CD4-positive, alpha-beta T cell treated with Interleukin-17A for 4 hours (primary cell): ENCODE measurements at regions not wholly inside any gene's neighbourhood (a gene's known extent, or its start where the extent isn't known, plus 50 kb on each side); places are given as distances from the start of the nearest gene placed in this dataset.

ENCODE experiments used
- DNase-seq: peaks from one replicate; pipeline ENCODE4 v3.0.0-alpha.2; 2020; ENCODE audit warnings: mixed read lengths

DNA sequence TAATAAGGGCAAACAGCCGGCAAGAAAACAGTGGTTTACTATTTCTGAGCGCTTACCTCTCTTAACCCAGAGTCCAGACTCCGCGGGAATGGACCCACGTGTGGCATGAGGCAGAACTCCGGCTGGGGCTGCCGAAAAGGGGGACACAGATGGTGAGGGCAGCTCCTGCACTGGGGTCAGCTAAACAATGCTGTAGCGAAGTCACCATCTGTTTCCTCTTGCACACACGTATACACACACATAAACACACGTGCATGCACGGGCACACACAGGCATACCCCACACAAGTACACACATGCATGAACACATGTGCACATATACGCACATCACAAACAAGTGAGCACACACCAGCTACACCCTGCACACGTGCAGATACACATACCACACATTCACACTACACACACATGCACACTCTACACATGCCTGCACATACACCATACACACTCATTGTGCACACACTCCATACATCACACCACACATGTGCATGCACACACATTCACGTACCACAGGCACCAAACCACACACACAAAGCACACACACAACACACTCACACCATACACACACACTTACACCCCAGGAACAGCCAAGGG, 105.9 kb upstream of the ID2 start:
- no peak for DNase-seq

GRCh38 chr2:8576525-8577167, 105.2 kb upstream of the ID2 start:
- DNase-seq, result peak; percentile 38

- no peak for DNase-seq
These were observed 104.3 kb upstream of the ID2 start for GRCh38 chr2:8577573-8577972.

DNA sequence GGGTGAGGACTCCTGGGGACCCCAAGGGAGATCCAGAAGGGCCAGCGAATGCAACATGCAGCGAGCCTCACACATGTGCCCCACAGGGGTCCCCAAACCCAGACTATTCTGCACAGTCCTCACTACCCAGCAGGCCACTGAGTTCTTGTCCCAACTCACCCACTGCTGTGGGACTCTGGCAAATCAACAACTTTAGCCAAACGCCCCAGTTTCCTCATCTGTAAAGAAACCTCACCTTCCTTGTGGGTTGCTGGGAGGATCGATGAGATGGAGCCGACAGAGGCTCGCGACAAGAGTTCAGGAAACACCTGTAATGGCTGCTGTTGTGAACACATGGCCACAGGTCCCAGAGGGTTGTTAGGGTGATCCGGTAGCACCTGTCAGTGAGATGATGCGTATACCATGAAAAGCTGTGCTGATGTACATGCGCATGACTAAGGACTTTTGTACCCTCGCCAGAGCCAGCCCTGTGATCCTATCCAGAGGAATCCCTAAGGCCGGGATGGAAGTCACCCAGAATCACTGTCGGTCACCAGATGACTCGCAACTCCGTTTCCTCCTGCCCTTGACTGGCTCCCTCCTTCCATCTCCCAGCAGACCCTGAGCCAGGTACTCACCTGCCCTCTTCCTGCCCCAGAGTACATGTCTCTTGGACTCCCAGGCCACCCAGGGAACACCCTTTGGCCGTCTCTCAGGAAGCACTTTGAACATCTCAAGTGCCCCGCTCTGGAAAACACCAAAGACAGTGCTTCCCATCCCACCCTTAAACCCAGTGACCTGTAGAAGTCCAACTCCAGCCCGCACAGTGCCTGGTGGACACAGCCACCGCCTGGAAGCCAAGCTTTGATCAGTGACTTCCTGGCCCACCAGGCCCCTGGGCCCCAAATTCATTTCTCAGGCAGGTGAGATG, 103.3 kb upstream of the ID2 start:
- no peak for DNase-seq

GRCh38 chr2:8579485-8580085, 102.3 kb upstream of the ID2 start:
- DNase-seq, result no peak

- no peak for DNase-seq
These were observed 101.3 kb upstream of the ID2 start for GRCh38 chr2:8580316-8581233.

DNA sequence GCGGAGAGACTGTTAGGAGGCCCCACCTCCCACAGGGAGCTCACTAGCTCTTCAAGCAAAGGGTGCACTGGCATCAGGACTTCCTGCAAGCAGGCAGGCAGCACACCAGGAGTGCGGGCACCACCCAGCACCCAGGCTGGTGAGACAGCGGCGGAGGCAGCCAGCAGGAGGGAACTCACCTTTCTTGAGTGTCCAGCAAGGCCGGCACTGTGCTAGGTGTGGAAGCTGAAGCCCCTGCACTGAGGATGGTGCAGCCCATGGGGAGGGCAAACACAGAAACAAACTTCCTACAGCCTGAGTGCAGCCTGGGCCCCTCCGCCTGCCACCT, 100.7 kb upstream of the ID2 start:
- DNase-seq, result no peak

- DNase-seq, result no peak
These were observed 100.2 kb upstream of the ID2 start for GRCh38 chr2:8581601-8582041.

GRCh38 chr2:8582191-8582590, 99.7 kb upstream of the ID2 start:
- DNase-seq, result no peak

DNA sequence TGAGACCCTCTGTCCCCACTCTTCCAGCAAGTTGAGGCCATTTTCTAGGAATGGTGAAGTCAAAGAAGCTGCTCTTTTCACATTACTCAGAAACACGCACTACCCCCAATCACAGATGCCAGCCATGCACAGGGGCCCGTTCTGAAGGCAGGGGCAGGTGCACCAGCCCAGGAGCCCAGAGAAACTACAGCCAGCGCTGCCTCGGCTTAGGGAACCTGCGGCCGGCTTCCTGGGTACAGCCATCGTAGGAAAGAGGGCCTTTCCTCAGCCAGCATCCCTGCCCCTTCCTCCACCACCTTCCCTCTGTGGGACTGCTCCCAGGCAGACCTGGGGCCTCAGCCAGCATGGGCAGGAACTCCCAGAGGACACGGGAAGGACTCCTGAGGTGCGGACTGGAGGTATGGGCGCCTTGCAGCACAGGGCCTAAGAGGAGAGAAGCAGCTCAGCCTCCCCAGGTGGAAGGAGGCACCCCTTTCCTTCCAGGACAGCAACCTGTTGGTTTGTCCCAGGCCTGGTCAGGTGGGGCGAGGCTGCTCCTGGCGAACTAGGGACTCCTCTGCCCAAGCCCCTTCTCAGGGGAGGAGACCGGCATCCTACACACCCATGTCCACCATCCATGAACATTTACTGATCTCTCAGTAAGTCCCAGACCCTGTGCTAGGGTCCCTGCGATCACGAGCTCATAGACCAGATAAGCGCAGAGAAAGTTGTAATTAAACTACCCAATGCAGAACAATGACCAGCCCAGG, 99.0 kb upstream of the ID2 start:
- DNase-seq, result no peak

GRCh38 chr2:8583400-8584173, 98.3 kb upstream of the ID2 start:
- peak; percentile 86 for DNase-seq

- DNase-seq, result no peak
These were observed 97.4 kb upstream of the ID2 start for GRCh38 chr2:8584174-8585066.

- DNase-seq, result no peak
These were observed 95.3 kb upstream of the ID2 start for GRCh38 chr2:8586457-8587051.

- no peak for DNase-seq
These were observed 94.5 kb upstream of the ID2 start for GRCh38 chr2:8587251-8587791.

DNA sequence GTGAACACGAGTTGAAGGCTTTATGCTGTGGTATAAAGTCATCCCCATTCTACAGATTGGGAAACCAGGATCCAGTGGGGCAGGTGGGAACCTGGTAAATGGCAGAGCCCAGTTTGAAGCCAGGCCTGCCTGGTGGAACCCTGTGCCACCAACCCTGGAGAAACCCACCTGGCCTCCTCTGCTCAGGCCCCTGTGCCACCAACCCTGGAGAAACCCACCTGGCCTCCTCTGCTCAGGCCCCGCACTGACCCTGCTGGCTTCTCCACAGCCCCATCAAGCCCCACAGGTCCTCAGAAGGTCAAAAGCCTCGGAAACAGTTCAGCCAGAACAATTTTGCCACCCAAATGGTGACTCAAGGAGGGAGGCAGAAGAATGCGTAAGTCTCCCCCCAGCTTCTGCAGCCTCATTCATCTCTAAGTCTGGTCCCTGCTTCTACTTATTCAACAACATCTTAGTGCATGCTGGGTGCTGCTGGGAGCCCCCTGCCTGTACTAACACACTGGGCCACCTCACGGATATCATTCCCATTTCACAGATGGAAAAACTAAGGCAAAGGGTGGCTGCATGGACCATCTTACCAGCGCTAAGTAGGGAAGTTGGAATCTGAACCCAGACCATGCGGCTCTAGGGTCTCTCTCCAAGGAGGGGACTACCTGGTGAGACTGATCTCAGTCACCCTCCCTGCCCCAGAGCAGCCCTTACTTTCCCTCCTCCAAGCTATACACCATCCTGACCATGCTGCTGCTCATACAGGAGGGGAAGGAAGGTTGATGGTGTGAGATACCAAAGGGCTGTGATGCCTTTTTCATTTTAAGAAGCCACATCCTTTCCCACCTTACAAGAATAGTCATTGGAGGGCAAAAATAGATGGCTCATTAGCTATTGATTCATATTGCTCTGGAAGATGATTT, 93.7 kb upstream of the ID2 start:
- no peak for DNase-seq

- no peak for DNase-seq
These were observed 93.0 kb upstream of the ID2 start for GRCh38 chr2:8588831-8589191.

DNA sequence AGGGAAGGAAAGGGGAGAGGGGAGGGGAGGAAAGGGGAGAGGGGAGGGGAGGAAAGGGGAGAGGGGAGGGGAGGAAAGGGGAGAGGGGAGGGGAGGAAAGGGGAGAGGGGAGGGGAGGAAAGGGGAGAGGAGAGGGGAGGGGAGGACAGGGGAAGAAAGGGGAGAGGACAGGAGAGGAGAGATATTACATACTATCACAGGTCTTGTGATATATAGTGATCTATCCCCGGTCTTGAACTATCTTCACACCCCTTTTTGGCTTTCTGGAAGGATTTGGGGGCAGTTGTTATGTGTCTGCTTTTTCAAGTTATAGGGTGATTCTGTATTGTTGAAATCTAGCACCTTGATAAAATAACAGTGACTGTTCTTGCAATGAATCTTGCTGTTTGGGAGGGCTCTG, 92.1 kb upstream of the ID2 start:
- no peak for DNase-seq

- DNase-seq, result no peak
These were observed 90.9 kb upstream of the ID2 start for GRCh38 chr2:8590938-8591337.
